Adrenal gland (tissue), 9 donors: ENCODE measurements at regions not wholly inside any gene's neighbourhood (a gene's known extent, or its start where the extent isn't known, plus 50 kb on each side); places are given as distances from the start of the nearest gene placed in this dataset.

ENCODE experiments used
- DNase-seq, 7 donors: peaks; one replicate each; pipeline ENCODE4 v3.0.0-alpha.2; 2019 to 2020
- H3K27ac ChIP-seq, 5 donors: fragments of 200-600 bp; sonication (generic) in 4 of 5; 1 replicate in 3 of 5; 2 replicates in 2 of 5; pipeline versions ENCODE4 v1.5.1 to v1.8.0; 2016 to 2020; ENCODE audit warnings: mild to moderate bottlenecking in 1 of 5
- H3K27me3 ChIP-seq: fragments of 200-600 bp; 2 replicates; pipeline ENCODE4 v1.8.0; 2021
- H3K36me3 ChIP-seq, 2 donors: fragments of 200-600 bp; replicated peaks in 1 of 2; 1 replicate in 1 of 2; 2 replicates in 1 of 2; pipeline versions ENCODE4 v1.5.1 to v1.8.0; 2018 to 2022
- H3K4me1 ChIP-seq, 2 donors: fragments of 200-600 bp; replicated peaks in 1 of 2; 1 replicate in 1 of 2; 2 replicates in 1 of 2; pipeline versions ENCODE4 v1.5.1 to v1.8.0; 2018 to 2021
- H3K4me3 ChIP-seq, 4 donors: fragments of 200-600 bp; sonication (generic) in 3 of 4; one replicate each; pipeline ENCODE4 v1.5.1; 2016 to 2018
- H3K9me3 ChIP-seq, 3 donors: fragments of 200-600 bp; sonication (generic) in 1 of 3; replicated peaks in 1 of 3; 1 replicate in 2 of 3; 2 replicates in 1 of 3; pipeline versions ENCODE4 v1.5.1 to v1.8.0; 2016 to 2021
- POLR2A ChIP-seq, 2 donors: fragments of 450-650 bp; IDR thresholded peaks; one replicate each; pipeline ENCODE4 v1.6.1; 2017; ENCODE audit warnings: antibody characterized with exemption in 2 of 2, mild to moderate bottlenecking in 2 of 2, moderate library complexity in 1 of 2
- WGBS, 4 donors: extraction: QIAGEN DNeasy Blood & Tissue Kit in 2 of 4; methylation state at CpG; one replicate each; pipeline versions ENCODE4 v1.1.5 to v1.1.7; 2013 to 2017; 5-methylcytosine and 5-hydroxymethylcytosine counted together
- intact Hi-C, 2 donors: fragments of 100-400 bp; cut with DNase I; formaldehyde crosslinking; loops; one replicate each; pipeline versions ENCODE4 v1.14.1 to v1.15.0; 2022 to 2023
- TF ChIP-seq, protein P1 (sequence below), 6 experiments: fragments of 450-650 bp in 4 of 6; fragments of 200-600 bp in 2 of 6; sonication (generic) in 1 of 6; IDR thresholded peaks; 1 replicate in 5 of 6; 2 replicates in 1 of 6; pipeline versions ENCODE4 v1.5.1 to v1.8.0; 2016 to 2021; ENCODE audit warnings: antibody characterized with exemption in 6 of 6, mild to moderate bottlenecking in 2 of 6, moderate library complexity in 1 of 6
- donor health status: healthy with polysubstance abuse.
- donor health status: Bipolar disorder and iron deficiency.
- donor health status: DM: yes; HTN: yes; CAD: no.
- donor health status: DM: no; HTN: no; CAD: no.
- donor health status: DM: no; HTN: no; CAD: no.

DNA sequence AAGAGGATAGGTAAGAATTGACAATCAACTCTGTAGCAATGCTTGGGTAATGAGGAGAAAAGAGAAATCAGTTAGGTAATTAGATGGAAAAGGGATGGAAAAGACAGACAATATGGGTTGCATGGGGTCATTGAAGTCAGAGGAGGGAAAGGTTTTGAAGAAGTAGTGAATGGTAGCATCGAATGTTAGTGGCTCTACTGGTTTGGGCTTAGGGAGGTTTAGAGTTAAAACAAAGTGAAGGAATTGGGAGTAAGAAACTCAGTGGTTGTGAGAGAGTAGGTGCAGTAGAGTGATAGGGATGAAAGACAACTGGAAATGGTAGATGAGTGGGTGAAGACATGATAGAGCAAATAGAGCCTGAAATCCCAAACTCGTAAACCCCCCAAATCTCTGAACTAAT lies 140.1 kb upstream of the ZFP64 start:
- DNase-seq: no peak
- WGBS, 4 donors: 83 to 94% (median 85%) methylated on average over 2 of the region's 2 CpGs
- no peak overlapping the region for H3K27ac ChIP-seq
- H3K4me1 ChIP-seq: no peaks in the 10 kb centered on the region
- no peak overlapping the region for H3K4me3 ChIP-seq
- H3K9me3 ChIP-seq: no peaks in the 10 kb centered on the region
- TF ChIP-seq, protein P1, sequence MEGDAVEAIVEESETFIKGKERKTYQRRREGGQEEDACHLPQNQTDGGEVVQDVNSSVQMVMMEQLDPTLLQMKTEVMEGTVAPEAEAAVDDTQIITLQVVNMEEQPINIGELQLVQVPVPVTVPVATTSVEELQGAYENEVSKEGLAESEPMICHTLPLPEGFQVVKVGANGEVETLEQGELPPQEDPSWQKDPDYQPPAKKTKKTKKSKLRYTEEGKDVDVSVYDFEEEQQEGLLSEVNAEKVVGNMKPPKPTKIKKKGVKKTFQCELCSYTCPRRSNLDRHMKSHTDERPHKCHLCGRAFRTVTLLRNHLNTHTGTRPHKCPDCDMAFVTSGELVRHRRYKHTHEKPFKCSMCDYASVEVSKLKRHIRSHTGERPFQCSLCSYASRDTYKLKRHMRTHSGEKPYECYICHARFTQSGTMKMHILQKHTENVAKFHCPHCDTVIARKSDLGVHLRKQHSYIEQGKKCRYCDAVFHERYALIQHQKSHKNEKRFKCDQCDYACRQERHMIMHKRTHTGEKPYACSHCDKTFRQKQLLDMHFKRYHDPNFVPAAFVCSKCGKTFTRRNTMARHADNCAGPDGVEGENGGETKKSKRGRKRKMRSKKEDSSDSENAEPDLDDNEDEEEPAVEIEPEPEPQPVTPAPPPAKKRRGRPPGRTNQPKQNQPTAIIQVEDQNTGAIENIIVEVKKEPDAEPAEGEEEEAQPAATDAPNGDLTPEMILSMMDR (IDR thresholded peaks at IDR 0.05): no peak
- no peak for TF ChIP-seq POLR2A (IDR thresholded peaks at IDR 0.05)
- intact Hi-C loops: no loop called here
- no peaks in the 10 kb centered on the region for H3K36me3 ChIP-seq
- no peaks in the 10 kb centered on the region for H3K27me3 ChIP-seq

DNA sequence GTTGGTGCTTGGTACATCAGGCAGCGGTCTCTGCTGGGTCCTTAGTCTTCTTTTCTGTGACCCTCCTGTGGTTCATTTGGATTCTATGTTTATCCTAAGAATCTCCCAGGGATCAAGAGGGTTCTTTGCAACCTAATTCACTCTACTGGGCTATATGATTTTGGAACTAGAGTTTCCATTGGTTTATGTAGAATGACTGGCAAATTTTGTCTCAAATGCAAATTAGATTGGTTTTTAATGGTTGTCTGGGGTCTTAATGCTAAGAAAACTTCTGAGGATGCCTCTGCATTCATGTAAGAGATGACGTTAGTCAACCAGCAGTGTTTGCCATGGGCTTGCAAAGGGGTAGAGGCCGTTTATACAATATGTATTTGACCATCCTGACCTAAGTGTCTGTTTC lies 129.8 kb upstream of the ZFP64 start:
- no peak for TF ChIP-seq POLR2A (IDR thresholded peaks at IDR 0.05)
- TF ChIP-seq, protein P1 (IDR thresholded peaks at IDR 0.05): no peak
- H3K4me3 ChIP-seq: no peak overlapping the region
- no peaks in the 10 kb centered on the region for H3K9me3 ChIP-seq
- no peaks in the 10 kb centered on the region for H3K36me3 ChIP-seq
- H3K4me1 ChIP-seq: no peaks in the 10 kb centered on the region
- WGBS, 4 donors: 77 to 82% (median 79%) methylated on average over 3 of the region's 3 CpGs
- no peak for DNase-seq
- no peak overlapping the region for H3K27ac ChIP-seq
- intact Hi-C loops: loop anchor here in 1 of 2 donors (5.0 kb wide), 1 partner anchor 51 kb away; no protein-coding TSS in a partner anchor
- H3K27me3 ChIP-seq: no peaks in the 10 kb centered on the region

DNA sequence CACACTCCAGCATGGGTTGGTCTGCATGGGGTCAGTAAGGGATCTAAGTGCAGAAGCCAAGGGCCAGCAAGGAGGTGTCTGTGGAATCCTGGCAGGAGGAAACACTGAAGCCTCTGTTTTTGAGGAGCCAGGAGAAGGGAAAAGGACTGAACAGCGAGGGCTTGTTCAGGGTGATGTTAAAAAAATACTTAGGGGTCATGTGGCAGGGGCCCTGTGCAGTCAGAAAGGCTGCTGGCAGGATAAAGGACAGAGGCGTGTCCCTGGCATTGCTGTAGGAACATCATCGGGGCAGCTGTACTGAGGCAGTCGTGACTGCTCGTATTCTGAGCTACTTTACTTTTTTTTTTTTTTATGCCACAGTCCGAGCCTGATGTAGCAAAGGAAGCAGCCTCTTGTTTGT lies 127.1 kb upstream of the ZFP64 start:
- Histone ChIP-seq H3K9me3 (no peaks in the 10 kb centered on the region), H3K27me3 (no peaks in the 10 kb centered on the region), H3K4me3 (no peak overlapping the region), H3K4me1 (peaks cover 0 to under 1% of the 10 kb centered on the region in 2 donors), H3K27ac (no peak overlapping the region), H3K36me3 (no peaks in the 10 kb centered on the region)
- WGBS, 4 donors: 62 to 72% (median 64%) methylated on average over 6 of the region's 6 CpGs
- intact Hi-C loops: loop anchor here in 1 of 2 donors (10.0 kb wide), 2 partner anchors 896 to 1226 kb away; no protein-coding TSS in a partner anchor
- DNase-seq: no peak
- TF ChIP-seq, protein P1 (IDR thresholded peaks at IDR 0.05): no peak
- TF ChIP-seq POLR2A (IDR thresholded peaks at IDR 0.05): no peak

DNA sequence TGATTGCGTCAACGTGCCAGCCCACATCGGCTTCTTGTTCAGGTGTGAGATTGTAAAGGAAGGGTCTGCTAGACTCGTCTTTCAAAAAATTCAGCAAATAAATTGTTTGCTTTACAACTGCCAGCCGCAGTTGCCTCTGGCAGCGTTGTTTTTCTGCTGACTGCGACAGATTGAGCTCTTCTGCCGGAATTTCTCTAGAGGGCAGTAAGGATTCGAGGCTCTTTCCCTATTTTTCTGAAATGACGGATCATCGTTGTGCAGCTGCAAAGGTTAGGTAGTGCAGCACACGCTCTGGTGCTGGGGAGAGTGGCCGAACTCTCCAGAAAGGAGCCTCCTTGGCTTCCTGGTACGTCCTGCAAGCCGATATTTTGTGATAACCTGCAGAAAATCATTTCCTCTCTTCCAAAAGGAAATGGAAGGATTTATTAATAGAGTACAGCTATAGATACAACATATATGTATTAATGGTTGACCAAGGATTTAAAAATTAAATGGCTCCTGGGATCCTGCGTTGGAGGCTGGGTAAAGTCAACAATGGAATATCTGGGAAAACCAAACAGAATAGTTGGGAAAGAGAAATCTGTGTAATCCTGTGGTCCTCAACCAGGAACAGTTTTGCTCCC lies 121.9 kb upstream of the ZFP64 start:
- intact Hi-C loops: loop anchor here in 1 of 2 donors (10.0 kb wide), 2 partner anchors 901 to 1231 kb away; no protein-coding TSS in a partner anchor
- Histone ChIP-seq H3K9me3 (no peaks in the 10 kb centered on the region), H3K36me3 (no peaks in the 10 kb centered on the region), H3K4me1 (peaks cover 0 to 4% of the 10 kb centered on the region in 2 donors), H3K27me3 (no peaks in the 10 kb centered on the region), H3K4me3 (no peak overlapping the region), H3K27ac (no peak overlapping the region)
- 17 to 22% (median 18%) methylated on average over 16 of the region's 16 CpGs for WGBS, 4 donors
- no peak for TF ChIP-seq POLR2A (IDR thresholded peaks at IDR 0.05)
- TF ChIP-seq, protein P1 (IDR thresholded peaks at IDR 0.05): peak; percentile 8 to 62 (median 39)
- peak; percentile 29 to 60 (median 42) for DNase-seq
